Muscle layer of duodenum (tissue), 2 donors: ENCODE measurements at regions not wholly inside any gene's neighbourhood (a gene's known extent, or its start where the extent isn't known, plus 50 kb on each side); places are given as distances from the start of the nearest gene placed in this dataset.

Experiments used
- H3K27ac ChIP-seq: one replicate; pipeline ENCODE4 v1.7.0; 2013; ENCODE audit warnings: mild to moderate bottlenecking, low read length
- H3K27me3 ChIP-seq: one replicate; pipeline ENCODE4 v1.7.0; 2013; ENCODE audit warnings: low read depth, mild to moderate bottlenecking, control low read depth, low read length
- H3K36me3 ChIP-seq, 2 donors: one replicate each; pipeline ENCODE4 v1.7.0; 2013; ENCODE audit warnings: low read length in 2 of 2, control low read depth in 1 of 2, mild to moderate bottlenecking in 1 of 2; ENCODE audit not compliant: insufficient read depth in 2 of 2, control insufficient read depth in 1 of 2
- H3K4me1 ChIP-seq, 2 donors: one replicate each; pipeline ENCODE4 v1.7.0; 2013; ENCODE audit warnings: low read length in 2 of 2, mild to moderate bottlenecking in 2 of 2, control low read depth in 1 of 2, moderate library complexity in 1 of 2; ENCODE audit not compliant: insufficient read depth in 2 of 2, control insufficient read depth in 1 of 2
- H3K4me3 ChIP-seq, 2 donors: one replicate each; pipeline ENCODE4 v1.7.0; 2013; ENCODE audit warnings: low read length in 2 of 2, low read depth in 1 of 2, mild to moderate bottlenecking in 1 of 2
- H3K9me3 ChIP-seq, 2 donors: one replicate each; pipeline ENCODE4 v1.7.0; 2013; ENCODE audit warnings: low read length in 2 of 2, control low read depth in 1 of 2, mild to moderate bottlenecking in 1 of 2; ENCODE audit not compliant: control insufficient read depth in 1 of 2
- donor health status: healthy.

DNA sequence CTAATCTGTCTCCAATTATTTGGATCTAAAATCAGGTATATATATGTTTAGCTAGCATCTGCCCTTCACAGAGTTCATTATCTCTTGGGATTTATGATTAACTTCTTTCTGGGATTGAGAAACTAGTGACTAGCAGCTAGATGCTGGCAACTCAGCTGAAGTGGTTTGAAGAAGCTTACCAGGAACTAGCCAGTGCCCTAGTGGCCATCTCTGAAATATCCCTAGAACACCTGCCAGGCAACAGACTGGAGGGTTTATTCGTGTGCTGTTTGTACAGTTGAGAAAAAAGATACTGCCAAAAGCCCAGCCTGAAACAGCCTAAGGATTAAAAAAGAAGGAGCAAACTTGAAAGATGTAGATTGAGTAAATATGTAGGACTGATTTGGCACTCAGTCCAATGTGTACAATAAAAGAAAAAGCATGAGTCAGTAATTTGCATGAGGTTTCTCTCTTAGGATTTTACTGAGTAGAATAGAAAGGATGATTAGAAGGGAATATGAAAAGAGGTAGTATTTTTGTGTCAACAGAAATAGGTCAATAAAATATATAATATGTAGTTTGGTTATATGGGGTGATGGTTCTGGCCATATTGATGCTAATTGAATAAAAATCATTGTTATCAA lies 1144.6 kb upstream of the ADGRL2 start:
- H3K27ac ChIP-seq, result no peak overlapping the region
- no peaks in the 10 kb centered on the region for H3K4me1 ChIP-seq
- peaks cover 0 to 2% of the 10 kb centered on the region in 2 donors for H3K9me3 ChIP-seq
- H3K4me3 ChIP-seq, result no peak overlapping the region
- H3K36me3 ChIP-seq, result no peaks in the 10 kb centered on the region
- no peaks in the 10 kb centered on the region for H3K27me3 ChIP-seq

DNA sequence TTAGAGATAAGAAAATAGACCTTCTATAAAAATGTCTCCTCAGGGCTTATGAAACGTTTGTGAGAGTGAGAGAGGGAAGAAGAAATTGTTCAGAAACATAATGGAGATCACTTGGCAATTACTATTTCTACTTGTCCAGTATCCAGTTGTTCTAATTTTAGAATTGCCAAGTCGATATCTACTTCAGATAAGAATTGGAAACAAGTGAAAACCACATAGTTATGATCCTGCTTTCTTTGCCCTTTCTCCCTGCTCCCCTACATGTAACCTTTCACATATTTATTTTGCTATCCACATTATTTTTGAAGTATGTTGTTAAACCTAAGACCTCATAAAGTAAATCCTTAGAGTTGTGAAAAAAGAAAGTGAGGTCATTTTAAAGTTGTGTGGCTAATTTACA lies 1154.7 kb upstream of the ADGRL2 start:
- H3K27ac ChIP-seq, result no peak overlapping the region
- H3K36me3 ChIP-seq, result no peaks in the 10 kb centered on the region
- H3K4me3 ChIP-seq, result no peak overlapping the region
- no peaks in the 10 kb centered on the region for H3K4me1 ChIP-seq
- no peaks in the 10 kb centered on the region for H3K9me3 ChIP-seq
- no peaks in the 10 kb centered on the region for H3K27me3 ChIP-seq

DNA sequence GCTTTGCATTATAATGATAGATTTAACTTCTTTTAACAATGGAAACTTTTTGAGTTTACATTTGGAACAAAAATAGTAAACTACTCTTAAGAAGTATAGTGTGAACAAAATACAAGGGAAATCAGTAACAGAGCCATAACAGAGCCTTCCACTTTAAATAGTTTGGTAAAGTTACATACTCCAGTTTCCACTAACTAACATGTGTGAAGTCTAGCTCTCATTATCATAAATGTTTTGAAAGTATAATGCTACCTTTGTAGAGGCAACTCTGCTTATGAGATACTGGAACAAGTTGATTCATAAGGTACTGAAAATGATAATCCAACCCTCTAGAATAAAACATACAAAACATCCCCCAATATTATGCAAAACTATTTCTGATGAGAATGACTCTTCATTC lies 1155.1 kb upstream of the ADGRL2 start:
- H3K4me3 ChIP-seq, result no peak overlapping the region
- H3K4me1 ChIP-seq, result no peaks in the 10 kb centered on the region
- no peaks in the 10 kb centered on the region for H3K9me3 ChIP-seq
- H3K27ac ChIP-seq, result no peak overlapping the region
- H3K36me3 ChIP-seq, result no peaks in the 10 kb centered on the region
- no peaks in the 10 kb centered on the region for H3K27me3 ChIP-seq

DNA sequence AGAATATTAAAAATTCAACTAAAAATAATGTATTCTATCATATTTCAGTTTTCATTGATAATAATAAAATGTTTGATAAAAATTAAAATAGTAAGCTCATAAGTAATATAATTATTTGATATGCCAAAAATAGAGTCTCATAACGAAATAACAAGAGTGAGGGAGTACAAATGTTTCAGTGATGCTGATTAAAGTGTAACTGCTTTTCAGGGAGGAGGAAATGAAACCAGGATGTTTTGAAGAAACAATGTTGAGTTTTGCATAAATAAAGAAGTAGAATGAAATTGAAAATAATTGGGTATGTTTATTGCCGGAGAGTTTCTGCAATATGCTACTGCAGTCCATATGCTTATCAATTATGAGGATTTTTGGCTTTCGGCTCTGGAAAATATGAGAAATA lies 1159.8 kb upstream of the ADGRL2 start:
- Histone ChIP-seq H3K36me3 (no peaks in the 10 kb centered on the region), H3K9me3 (no peaks in the 10 kb centered on the region), H3K4me1 (no peaks in the 10 kb centered on the region), H3K27ac (no peak overlapping the region), H3K4me3 (no peak overlapping the region), H3K27me3 (no peaks in the 10 kb centered on the region)

DNA sequence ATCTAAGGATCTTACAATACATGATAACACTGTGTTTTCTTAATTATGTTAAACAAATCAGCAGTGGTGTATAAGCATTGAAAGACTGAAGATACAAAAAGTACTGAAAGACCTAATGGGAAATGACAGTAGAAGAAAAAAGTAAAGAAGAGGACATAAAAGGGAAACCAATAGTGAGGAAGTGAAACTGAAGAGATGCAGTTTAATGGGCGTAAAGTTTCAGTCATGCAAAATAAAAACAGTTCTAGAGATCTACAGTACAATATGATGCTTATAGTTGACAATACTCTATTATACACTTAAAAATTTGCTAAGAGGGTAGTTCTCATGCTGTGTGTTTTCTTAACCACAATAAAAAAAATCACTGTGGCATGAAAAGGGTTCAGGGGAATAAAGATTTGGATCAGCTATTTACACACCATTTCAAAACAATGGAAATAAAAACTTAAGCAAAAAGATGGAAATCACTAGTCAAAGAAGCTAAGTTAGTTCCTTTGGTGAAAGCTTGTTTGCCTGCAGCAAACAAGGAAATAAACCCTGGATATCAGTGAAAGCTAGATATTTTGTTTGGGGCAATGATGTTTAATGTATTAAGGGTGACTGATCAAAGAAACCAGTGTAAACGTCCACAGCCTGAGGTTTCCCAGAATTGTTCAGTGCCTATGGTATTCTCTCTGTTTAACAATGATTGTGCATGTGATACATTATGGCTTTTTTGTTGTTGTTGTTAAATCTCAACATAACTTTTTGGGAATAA lies 1160.8 kb upstream of the ADGRL2 start:
- Histone ChIP-seq H3K4me3 (no peak overlapping the region), H3K27ac (no peak overlapping the region), H3K9me3 (no peaks in the 10 kb centered on the region), H3K4me1 (no peaks in the 10 kb centered on the region), H3K27me3 (no peaks in the 10 kb centered on the region), H3K36me3 (no peaks in the 10 kb centered on the region)

DNA sequence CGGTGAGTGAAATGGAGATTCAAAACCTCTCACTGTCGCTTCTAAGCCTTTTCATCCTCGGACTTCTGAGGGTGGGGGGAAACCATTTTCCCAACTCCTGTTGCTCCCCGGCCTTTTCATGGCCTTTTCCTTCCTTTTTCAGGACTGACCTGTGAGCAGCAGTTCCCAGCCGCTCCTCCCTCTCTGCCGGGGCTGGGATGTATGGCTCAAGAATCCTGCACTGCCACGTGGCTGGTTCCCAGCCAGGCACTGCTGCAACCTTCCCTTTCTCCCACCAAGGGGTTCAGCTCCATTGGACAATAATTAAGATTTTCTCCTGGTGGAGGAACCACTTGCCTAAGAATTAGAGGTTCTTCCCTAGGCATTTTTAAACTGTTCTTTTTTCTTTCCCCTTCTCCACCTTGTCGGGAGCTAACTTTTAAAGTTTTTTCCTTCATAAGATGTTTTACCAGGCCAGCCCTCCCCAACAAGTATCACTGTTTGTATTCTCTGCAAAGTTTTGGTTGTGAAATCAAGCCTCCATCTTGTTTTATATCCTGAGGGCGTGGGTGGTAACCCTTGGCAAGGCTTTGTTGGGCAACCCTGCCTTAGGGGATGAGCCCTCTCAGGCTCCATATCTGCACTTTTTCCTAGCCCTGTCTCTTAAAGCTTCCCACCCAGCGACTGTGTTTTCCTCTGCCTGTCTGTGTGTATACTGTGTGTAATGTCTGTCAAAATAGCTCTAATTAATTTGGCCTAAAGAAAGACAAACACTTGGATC lies 1166.6 kb upstream of the ADGRL2 start:
- H3K9me3 ChIP-seq, result no peaks in the 10 kb centered on the region
- H3K27me3 ChIP-seq, result no peaks in the 10 kb centered on the region
- no peaks in the 10 kb centered on the region for H3K4me1 ChIP-seq
- no peak overlapping the region for H3K4me3 ChIP-seq
- no peak overlapping the region for H3K27ac ChIP-seq
- H3K36me3 ChIP-seq, result no peaks in the 10 kb centered on the region

DNA sequence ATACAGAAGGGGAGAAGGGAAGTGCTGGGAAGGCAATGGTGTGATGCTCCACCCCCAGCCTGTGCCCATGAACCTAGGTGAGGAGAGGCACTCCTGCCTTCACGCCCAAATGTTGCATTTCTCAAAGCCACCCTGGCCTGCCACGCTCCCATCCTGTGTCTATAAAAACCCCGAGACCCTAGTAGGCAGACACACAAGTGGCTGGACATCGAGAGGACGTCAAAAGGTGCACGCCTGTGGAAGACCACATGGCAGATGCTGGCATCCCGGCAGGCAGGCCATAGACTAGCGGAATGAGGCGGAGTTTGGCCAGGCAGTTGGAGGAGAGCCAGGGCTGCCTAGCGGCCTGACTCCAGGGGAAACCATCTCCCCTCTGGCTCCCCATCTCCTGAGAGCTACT lies 1168.5 kb upstream of the ADGRL2 start:
- no peak overlapping the region for H3K27ac ChIP-seq
- no peaks in the 10 kb centered on the region for H3K27me3 ChIP-seq
- H3K4me3 ChIP-seq, result no peak overlapping the region
- H3K9me3 ChIP-seq, result no peaks in the 10 kb centered on the region
- H3K4me1 ChIP-seq, result no peaks in the 10 kb centered on the region
- H3K36me3 ChIP-seq, result no peaks in the 10 kb centered on the region

DNA sequence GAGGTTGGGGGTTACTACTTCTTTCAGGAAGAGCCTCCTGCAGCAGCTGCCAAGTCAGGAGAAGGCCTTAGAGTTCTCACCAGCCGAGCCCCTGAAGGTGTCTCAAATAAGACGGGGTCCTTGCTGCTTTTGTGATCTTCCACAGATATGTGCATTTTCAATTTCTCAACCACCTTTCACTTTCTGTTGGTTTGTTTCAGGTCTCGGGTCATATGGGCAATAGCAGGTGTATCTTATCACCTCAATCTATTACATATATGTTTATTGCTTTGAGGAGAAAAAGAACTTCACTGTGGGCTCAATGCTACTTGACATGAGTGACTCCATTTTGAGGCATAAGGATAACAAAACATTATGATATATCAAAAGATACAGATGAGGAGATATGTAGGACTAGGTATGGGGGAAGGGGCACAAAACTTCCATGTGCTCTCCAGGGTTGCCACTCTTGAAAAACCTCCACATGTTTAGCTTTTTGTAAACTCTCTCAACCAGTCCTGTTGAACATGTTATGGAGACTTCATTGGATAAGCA lies 1171.4 kb upstream of the ADGRL2 start:
- no peak overlapping the region for H3K4me3 ChIP-seq
- no peaks in the 10 kb centered on the region for H3K36me3 ChIP-seq
- H3K9me3 ChIP-seq, result no peaks in the 10 kb centered on the region
- no peak overlapping the region for H3K27ac ChIP-seq
- no peaks in the 10 kb centered on the region for H3K4me1 ChIP-seq
- H3K27me3 ChIP-seq, result no peaks in the 10 kb centered on the region

DNA sequence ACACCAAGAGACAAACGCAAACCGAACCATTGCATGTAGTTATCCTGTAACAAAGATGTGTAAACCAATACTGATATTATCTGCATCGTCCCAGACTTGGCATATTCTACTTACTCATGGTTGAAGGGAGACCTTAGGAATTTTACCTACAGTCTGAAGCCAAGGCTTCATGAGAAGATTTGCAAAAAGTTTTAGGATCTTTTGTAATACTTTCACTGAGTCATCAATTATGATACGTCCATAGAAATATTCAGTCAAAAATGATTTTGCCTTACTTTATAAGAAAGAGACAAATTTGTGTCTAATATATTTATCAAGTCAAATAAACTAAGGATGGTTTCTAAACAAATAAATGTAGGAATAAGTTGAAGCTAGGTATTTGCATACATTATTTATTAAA lies 1176.1 kb upstream of the ADGRL2 start:
- Histone ChIP-seq H3K4me3 (no peak overlapping the region), H3K4me1 (no peaks in the 10 kb centered on the region), H3K27ac (no peak overlapping the region), H3K9me3 (no peaks in the 10 kb centered on the region), H3K27me3 (no peaks in the 10 kb centered on the region), H3K36me3 (no peaks in the 10 kb centered on the region)

DNA sequence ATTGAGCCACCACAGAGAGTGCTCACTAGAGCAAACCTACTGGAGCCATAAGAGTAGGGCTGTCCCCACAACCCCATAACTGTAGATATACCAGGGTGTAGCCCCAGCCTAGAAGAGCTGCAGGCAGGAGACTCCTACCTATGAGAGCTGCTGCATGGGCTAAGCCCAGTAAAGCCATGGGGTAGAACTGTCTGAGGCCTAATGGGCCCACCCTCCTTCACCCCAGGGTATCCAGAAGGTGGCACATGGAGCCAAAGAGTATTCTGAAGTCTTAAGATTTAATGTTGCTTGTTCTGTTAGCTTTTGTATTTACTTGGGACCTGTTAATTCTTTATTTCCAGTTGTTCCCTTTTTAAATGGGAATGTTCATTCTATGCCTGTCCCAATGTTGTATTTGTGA lies 1193.7 kb upstream of the ADGRL2 start:
- H3K4me1 ChIP-seq, result no peaks in the 10 kb centered on the region
- peaks cover 0 to 3% of the 10 kb centered on the region in 2 donors for H3K9me3 ChIP-seq
- H3K27me3 ChIP-seq, result no peaks in the 10 kb centered on the region
- no peaks in the 10 kb centered on the region for H3K36me3 ChIP-seq
- H3K27ac ChIP-seq, result no peak overlapping the region
- H3K4me3 ChIP-seq, result no peak overlapping the region

DNA sequence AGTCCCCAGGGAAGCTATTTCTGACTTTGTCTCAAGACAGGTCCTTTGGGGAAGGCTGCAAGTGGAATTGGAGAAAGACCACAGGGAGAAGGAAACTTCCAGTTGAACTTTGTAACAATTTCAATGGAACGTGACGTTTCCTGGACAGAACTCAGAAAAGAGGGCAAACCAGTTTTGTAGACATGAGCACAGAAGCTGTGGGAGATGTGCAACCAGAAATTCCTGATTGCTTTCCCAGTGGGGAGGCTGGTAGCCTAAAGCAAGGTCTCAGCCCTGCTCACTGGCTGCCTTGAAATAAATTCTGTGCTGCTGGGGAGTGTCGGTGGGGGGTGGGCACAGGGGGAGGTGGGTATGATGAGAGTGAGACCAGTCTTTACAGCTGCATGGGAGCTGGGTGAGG lies 1206.7 kb upstream of the ADGRL2 start:
- Histone ChIP-seq H3K27me3 (no peaks in the 10 kb centered on the region), H3K9me3 (peaks cover 0 to 15% of the 10 kb centered on the region in 2 donors), H3K4me1 (no peaks in the 10 kb centered on the region), H3K4me3 (no peak overlapping the region), H3K36me3 (no peaks in the 10 kb centered on the region), H3K27ac (no peak overlapping the region)
